ENCODE measurements at regions not wholly inside any gene's neighbourhood (a gene's known extent, or its start where the extent isn't known, plus 50 kb on each side); places are given as distances from the start of the nearest gene placed in this dataset.
"Not testable (repeated sequence)": the region's sequence is repeated elsewhere in the genome, so short reads cannot be mapped to it uniquely, and the experiment has no call there.

DNA sequence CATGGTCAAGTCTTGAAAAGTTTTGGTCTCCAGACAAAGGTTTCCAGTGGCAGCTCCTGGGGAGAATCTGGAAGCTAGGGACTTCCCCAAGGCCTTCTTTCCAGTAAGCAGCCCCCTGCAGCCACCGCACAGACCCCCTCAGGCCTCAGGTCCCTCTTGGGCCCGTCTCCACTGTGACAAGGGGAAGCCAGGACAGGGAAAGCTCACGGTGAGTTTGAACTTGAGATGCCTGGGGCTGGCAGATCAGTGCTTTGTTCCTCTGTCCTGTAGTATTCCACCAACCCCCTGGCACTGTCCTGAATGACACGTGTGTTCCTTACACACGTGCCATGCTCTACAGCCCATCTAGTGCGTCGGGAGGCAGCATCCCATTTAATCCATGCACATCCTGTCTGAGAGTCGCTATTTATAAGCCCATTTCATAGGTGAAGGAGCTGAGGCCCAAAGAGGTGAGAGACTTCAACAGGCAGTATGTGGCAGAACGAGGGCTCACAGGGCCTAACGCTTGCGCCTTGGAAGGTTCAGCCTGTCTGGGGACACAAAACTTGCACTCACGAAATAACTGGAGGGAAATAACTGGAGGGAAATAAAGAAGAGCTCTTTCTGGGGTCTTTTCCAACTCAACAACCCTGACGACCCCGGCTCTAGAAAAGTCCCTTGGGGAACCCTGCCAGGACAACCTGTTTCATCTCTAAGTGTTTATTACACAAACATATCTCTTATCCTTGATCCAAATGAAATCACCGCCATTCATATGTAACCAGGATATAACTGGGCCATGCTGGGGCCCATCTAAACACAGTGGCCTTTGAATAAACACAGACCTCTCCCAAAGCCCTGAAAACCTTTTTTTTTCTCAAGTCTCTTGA lies 123.0 kb downstream of the BANF2 start:
- ChIA-PET POLR2A (no interaction called here), CTCF (interaction anchor here (1.4 kb wide), 1 partner anchor 318 kb away, joined by 3 read pairs; no protein-coding TSS in a partner anchor)

GRCh38 chr20:17822039-17822438 lies 122.3 kb downstream of the BANF2 start:
- ChIA-PET CTCF (interaction anchor here (1.4 kb wide), 1 partner anchor 318 kb away, joined by 3 read pairs; no protein-coding TSS in a partner anchor), POLR2A (no interaction called here)

DNA sequence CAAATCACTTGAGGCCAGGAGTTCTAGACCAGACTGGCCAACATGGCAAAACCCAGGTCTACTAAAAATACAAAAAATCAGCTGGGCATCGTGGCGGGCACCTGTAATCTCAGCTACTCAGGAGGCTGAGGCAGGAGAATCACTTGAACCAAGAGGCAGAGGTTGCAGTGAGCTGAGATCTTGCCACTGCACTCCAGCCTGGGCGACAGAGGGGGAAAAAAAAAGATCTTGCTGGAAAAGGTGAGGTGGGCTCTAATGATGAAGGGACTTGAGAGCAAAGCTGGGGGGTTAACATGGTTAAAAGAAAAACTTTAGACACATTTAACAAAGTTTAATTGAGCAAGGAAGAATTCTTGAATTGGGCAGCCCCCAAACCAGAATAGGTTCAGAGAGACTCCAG lies 121.8 kb downstream of the BANF2 start:
- POLR2A ChIA-PET, result not testable (repeated sequence)
- CTCF ChIA-PET, result interaction anchor here (1.4 kb wide), 1 partner anchor 317 kb away, joined by 3 read pairs; no protein-coding TSS in a partner anchor

DNA sequence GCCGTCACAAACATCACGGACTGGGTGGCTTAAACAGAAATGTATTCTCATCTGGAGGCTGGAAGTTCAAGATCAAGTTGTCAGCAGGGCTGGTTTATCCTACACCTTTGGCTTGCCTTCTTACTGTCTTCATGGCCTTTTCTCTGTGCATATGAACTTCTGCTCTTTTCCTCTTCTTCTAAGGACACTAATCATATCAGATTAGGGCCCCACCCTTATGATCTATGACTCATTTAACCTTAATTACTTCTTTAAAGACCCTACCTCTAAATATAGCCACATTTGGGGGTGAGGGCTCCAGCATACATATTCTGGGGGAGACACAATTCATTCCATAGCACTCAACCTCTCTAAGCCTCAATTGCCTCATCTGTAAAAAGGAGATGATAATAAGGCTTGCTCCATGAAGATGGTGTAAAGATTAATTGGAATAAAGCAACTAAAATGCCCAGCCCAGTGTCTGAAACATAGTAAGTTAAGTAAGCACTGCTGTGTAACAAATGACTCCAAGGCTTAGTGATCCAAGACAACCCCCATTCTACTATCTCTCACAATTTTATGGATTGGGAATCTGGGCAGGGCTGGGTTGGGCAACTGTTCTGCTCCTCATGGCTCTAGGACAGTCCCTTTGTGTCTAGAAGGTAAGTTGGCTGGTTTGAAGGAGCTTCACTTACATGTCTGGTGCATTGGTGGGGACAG lies 119.8 kb downstream of the BANF2 start:
- CTCF ChIA-PET, result no interaction called here

GRCh38 chr20:17818187-17818586 lies 118.4 kb downstream of the BANF2 start:
- POLR2A ChIA-PET, result no interaction called here
- CTCF ChIA-PET, result no interaction called here

More for the DNA sequence above, 119.8 kb downstream of the BANF2 start:
- POLR2A ChIA-PET, result no interaction called here

DNA sequence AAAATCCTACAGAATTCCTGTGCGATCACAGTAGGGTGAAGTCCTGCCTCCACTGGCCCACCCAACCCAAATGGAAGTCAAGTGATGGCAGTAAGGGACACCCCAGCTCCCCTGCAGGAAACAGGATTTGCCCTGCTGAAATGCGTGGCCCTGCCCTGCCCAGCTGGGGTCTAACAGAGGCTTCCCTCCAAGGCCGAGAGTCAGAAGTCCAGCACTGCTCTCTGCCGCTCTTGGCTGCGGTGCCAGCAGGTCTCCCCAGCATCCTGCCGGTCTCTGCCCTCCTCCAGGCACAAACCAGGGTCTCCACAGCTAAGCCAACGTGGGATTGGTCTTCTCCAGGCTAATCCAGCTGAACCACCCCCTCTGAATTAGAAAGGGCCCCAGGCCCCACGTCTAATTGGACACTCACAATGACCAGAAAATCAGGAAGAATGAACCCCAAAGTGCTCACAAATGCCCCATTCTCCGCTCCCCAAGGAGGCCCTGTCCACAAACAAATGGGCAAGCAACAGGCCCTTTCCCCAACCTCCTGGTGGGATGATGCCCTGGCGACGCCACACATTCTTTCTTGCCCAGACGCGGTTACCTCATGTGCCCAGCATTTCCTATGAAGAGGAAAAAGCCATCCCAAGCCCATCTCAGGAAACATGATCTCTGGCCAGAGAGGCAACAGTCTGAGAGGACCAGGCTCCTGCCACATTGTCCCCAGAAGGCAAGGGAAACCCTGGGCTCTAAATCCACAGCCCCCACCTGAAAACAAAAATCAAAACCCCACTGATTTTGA lies 117.2 kb downstream of the BANF2 start:
- ChIA-PET CTCF (no interaction called here), POLR2A (no interaction called here)

GRCh38 chr20:17811628-17811965 lies 111.8 kb downstream of the BANF2 start:
- POLR2A ChIA-PET, result no interaction called here
- CTCF ChIA-PET, result no interaction called here

- CTCF ChIA-PET, result no interaction called here
- POLR2A ChIA-PET, result no interaction called here
These were observed 111.3 kb downstream of the BANF2 start for GRCh38 chr20:17810847-17811627.

- ChIA-PET POLR2A (no interaction called here), CTCF (no interaction called here)
These were observed 110.4 kb downstream of the BANF2 start for GRCh38 chr20:17810062-17810631.

GRCh38 chr20:17809362-17810061 lies 109.7 kb downstream of the BANF2 start:
- ChIA-PET CTCF (no interaction called here), POLR2A (no interaction called here)

DNA sequence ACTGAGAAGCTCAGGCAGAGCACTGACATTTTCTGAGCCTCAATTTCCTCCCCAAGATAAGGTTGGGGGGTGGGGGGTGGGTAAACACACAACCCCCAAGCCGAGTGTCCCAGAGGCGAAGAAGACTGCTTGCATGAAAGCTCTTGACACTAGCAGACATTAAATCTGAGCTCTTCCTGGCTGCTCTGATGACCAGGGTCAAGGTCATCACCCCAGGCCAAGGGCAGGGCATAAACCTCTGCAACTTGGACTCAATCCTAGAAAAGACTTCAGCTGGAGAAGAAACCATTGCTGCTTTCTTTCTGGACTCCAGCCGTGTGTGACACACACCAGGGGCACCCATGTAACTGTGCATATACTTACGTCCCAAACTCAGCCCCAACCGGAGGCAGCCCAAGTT lies 109.0 kb downstream of the BANF2 start:
- ChIA-PET CTCF (no interaction called here), POLR2A (interaction anchor here (0.5 kb wide), 1 partner anchor 37 kb away, joined by 3 read pairs; no protein-coding TSS in a partner anchor)

GRCh38 chr20:17808357-17808756 lies 108.6 kb downstream of the BANF2 start:
- ChIA-PET CTCF (no interaction called here), POLR2A (interaction anchor here (0.5 kb wide), 1 partner anchor 38 kb away, joined by 3 read pairs; no protein-coding TSS in a partner anchor)

DNA sequence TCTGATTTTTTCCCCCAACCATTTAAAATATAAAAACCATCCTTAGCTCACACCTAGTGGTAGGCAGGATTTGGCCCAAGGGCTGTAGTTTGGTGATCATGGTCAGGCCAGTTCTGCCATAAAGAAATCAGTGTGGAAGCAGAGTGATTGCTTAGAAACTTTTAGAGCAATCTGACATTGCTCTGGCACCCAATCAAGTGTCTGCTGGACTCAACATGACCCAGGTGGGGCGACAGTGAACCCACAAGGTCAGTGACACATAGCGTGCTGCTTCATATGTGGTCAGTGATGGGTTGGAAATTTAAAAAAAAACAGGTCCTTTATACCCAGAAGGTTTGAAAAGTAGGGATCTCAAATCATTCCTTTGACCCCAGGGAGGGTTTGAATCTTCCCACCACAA lies 107.9 kb downstream of the BANF2 start:
- CTCF ChIA-PET, result no interaction called here
- POLR2A ChIA-PET, result no interaction called here

- ChIA-PET POLR2A (no interaction called here), CTCF (no interaction called here)
These were observed 107.1 kb downstream of the BANF2 start for GRCh38 chr20:17806739-17807441.

GRCh38 chr20:17806107-17806506 lies 106.3 kb downstream of the BANF2 start:
- POLR2A ChIA-PET, result no interaction called here
- CTCF ChIA-PET, result no interaction called here

DNA sequence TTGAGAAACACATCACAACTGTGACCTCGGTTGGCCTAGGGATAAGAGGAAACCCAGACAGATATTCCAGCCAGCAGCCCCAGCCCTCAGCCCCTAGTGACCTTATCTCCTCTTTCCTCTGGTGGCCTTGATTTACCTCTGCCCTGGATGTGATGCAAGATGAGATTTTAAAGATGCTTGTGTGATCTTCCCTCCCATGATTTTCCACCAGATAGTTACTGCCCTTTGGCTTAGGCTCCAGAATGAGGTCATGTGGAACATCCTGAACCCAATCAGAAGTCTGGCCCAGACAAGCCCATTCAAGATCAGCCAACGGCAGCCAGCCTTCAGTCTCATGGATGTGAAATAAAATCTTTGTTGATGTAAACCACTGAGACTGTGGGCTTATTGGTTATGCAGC lies 104.0 kb downstream of the BANF2 start:
- ChIA-PET POLR2A (no interaction called here), CTCF (no interaction called here)

- ChIA-PET POLR2A (no interaction called here), CTCF (interaction anchor here (0.5 kb wide), 1 partner anchor 21 kb away, joined by 3 read pairs; no protein-coding TSS in a partner anchor)
These were observed 99.9 kb downstream of the BANF2 start for GRCh38 chr20:17799575-17800227.

- ChIA-PET CTCF (no interaction called here), POLR2A (no interaction called here)
These were observed 98.8 kb downstream of the BANF2 start for GRCh38 chr20:17798601-17799000.

Measured in activated CD8-positive, alpha-beta memory T cell treated with anti-CD3 and anti-CD28 coated beads for 36 hours (primary cell).